Mesenchymal stem cell (in vitro differentiated cells and primary cell): ENCODE measurements at regions not wholly inside any gene's neighbourhood (a gene's known extent, or its start where the extent isn't known, plus 50 kb on each side); places are given as distances from the start of the nearest gene placed in this dataset.

ENCODE experiments used
- DNase-seq: peaks from one replicate; pipeline ENCODE4 v3.0.0-alpha.2; 2013
- H2AFZ ChIP-seq: one replicate; pipeline ENCODE4 v1.6.1; 2013; ENCODE audit warnings: low read depth, mild to moderate bottlenecking, control low read depth, inconsistent platforms, low read length, moderate library complexity
- H2AK5ac ChIP-seq: 2 replicates; pipeline ENCODE4 v1.6.1; 2013; ENCODE audit warnings: low read length, moderate library complexity, mild to moderate bottlenecking, inconsistent platforms; ENCODE audit not compliant: severe bottlenecking
- H2BK120ac ChIP-seq: one replicate; pipeline ENCODE4 v1.6.1; 2013; ENCODE audit warnings: low read depth, mild to moderate bottlenecking, inconsistent platforms, low read length, moderate library complexity
- H2BK12ac ChIP-seq, 2 experiments: one replicate each; pipeline ENCODE4 v1.6.1; 2013; ENCODE audit warnings: inconsistent platforms in 2 of 2, low read length in 2 of 2, mild to moderate bottlenecking in 2 of 2, moderate library complexity in 2 of 2, control low read depth in 1 of 2
- H2BK15ac ChIP-seq: one replicate; pipeline ENCODE4 v1.6.1; 2013; ENCODE audit warnings: mild to moderate bottlenecking, low read depth, inconsistent platforms; ENCODE audit not compliant: poor library complexity, severe bottlenecking
- H2BK5ac ChIP-seq: 2 replicates; pipeline ENCODE4 v1.6.1; 2013; ENCODE audit warnings: low read depth, mild to moderate bottlenecking, low read length, control low read depth, inconsistent platforms; ENCODE audit not compliant: poor library complexity, severe bottlenecking
- H3K14ac ChIP-seq, 2 experiments: one replicate each; pipeline ENCODE4 v1.6.1; 2013; ENCODE audit warnings: inconsistent platforms in 2 of 2, low read length in 2 of 2, control low read depth in 1 of 2, mild to moderate bottlenecking in 1 of 2, moderate library complexity in 1 of 2
- H3K18ac ChIP-seq, 2 experiments: one replicate each; pipeline ENCODE4 v1.6.1; 2013; ENCODE audit warnings: inconsistent platforms in 2 of 2, low read length in 2 of 2, control low read depth in 1 of 2, low read depth in 1 of 2, mild to moderate bottlenecking in 1 of 2
- H3K23ac ChIP-seq, 2 experiments: one replicate each; pipeline ENCODE4 v1.6.1; 2013; ENCODE audit warnings: inconsistent platforms in 2 of 2, low read length in 2 of 2, mild to moderate bottlenecking in 2 of 2, moderate library complexity in 2 of 2, control low read depth in 1 of 2
- H3K27ac ChIP-seq: 2 replicates; pipeline ENCODE4 v1.5.1; 2013; ENCODE audit warnings: mild to moderate bottlenecking, moderate library complexity, low read length, control low read depth, inconsistent platforms; ENCODE audit not compliant: poor library complexity, severe bottlenecking
- H3K27me3 ChIP-seq, 2 experiments: 2 replicates each; pipeline versions ENCODE4 v1.6.1 to v1.7.0; 2013; ENCODE audit warnings: low read length in 2 of 2, mild to moderate bottlenecking in 2 of 2, moderate library complexity in 2 of 2, control low read depth in 1 of 2, inconsistent platforms in 1 of 2; ENCODE audit not compliant: control insufficient read depth in 1 of 2, insufficient read depth in 1 of 2
- H3K36me3 ChIP-seq, 2 experiments: 2 replicates each; pipeline versions ENCODE4 v1.6.1 to v1.7.0; 2013; ENCODE audit warnings: low read length in 2 of 2, control low read depth in 1 of 2, inconsistent platforms in 1 of 2, low read depth in 1 of 2, mild to moderate bottlenecking in 1 of 2; ENCODE audit not compliant: insufficient read depth in 2 of 2, control insufficient read depth in 1 of 2
- H3K4ac ChIP-seq, 2 experiments: one replicate each; pipeline ENCODE4 v1.6.1; 2013; ENCODE audit warnings: inconsistent platforms in 2 of 2, low read length in 2 of 2, mild to moderate bottlenecking in 2 of 2, moderate library complexity in 2 of 2, control low read depth in 1 of 2, low read depth in 1 of 2
- H3K4me1 ChIP-seq: 2 replicates; pipeline ENCODE4 v1.6.1; 2013; ENCODE audit warnings: low read depth, low read length, control low read depth; ENCODE audit not compliant: control insufficient read depth, insufficient read depth
- H3K4me2 ChIP-seq: 2 replicates; pipeline ENCODE4 v1.6.1; 2013; ENCODE audit warnings: low read length, mild to moderate bottlenecking, inconsistent platforms; ENCODE audit not compliant: poor library complexity, severe bottlenecking
- H3K4me3 ChIP-seq, 2 experiments: 2 replicates each; pipeline versions ENCODE4 v1.5.1 to v1.7.0; 2013; ENCODE audit warnings: low read length in 2 of 2, mild to moderate bottlenecking in 2 of 2, control low read depth in 1 of 2, low read depth in 1 of 2; ENCODE audit not compliant: insufficient read depth in 1 of 2
- H3K79me1 ChIP-seq: replicated peaks from 2 replicates; pipeline ENCODE4 v1.6.1; 2013; ENCODE audit warnings: mild to moderate bottlenecking, control low read depth, low read length, inconsistent platforms; ENCODE audit not compliant: poor library complexity, severe bottlenecking
- H3K9ac ChIP-seq: 2 replicates; pipeline ENCODE4 v1.7.0; 2013; ENCODE audit warnings: mild to moderate bottlenecking, low read length, moderate library complexity
- H3K9me3 ChIP-seq: 2 replicates; pipeline ENCODE4 v1.7.0; 2013; ENCODE audit warnings: mild to moderate bottlenecking, low read length; ENCODE audit not compliant: control insufficient read depth
- H4K8ac ChIP-seq: one replicate; pipeline ENCODE4 v1.6.1; 2013; ENCODE audit warnings: inconsistent platforms, mild to moderate bottlenecking, low read length, moderate library complexity
- H4K91ac ChIP-seq: one replicate; pipeline ENCODE4 v1.6.1; 2013; ENCODE audit warnings: mild to moderate bottlenecking, low read length, inconsistent platforms
- WGBS: methylation state at CpG from one replicate; pipeline ENCODE4 v1.1.7; 2013; ENCODE audit warnings: mixed read lengths; 5-methylcytosine and 5-hydroxymethylcytosine counted together

- H2BK12ac ChIP-seq: no peak overlapping the region
- no peak overlapping the region for H3K18ac ChIP-seq
- no peak overlapping the region for H3K23ac ChIP-seq
- no peak overlapping the region for H3K4me3 ChIP-seq
- no peaks in the 10 kb centered on the region for H3K4me1 ChIP-seq
- WGBS: 93% methylated on average over 7 of the region's 9 CpGs
- DNase-seq: no peak
- no peak overlapping the region for H2BK15ac ChIP-seq
- no peak overlapping the region for H2AFZ ChIP-seq
- H3K27me3 ChIP-seq: no peaks in the 10 kb centered on the region
- no peak overlapping the region for H3K14ac ChIP-seq
- H2BK5ac ChIP-seq: no peak overlapping the region
- H3K36me3 ChIP-seq: no peaks in the 10 kb centered on the region
- no peak overlapping the region for H3K4ac ChIP-seq
- H2AK5ac ChIP-seq: no peak overlapping the region
- no peak overlapping the region for H3K4me2 ChIP-seq
- H2BK120ac ChIP-seq: no peak overlapping the region
- no peak overlapping the region for H3K9ac ChIP-seq
- no peak overlapping the region for H3K27ac ChIP-seq
- no peaks in the 10 kb centered on the region for H3K79me1 ChIP-seq
- H3K9me3 ChIP-seq: no peaks in the 10 kb centered on the region
- no peak overlapping the region for H4K8ac ChIP-seq
- H4K91ac ChIP-seq: no peak overlapping the region
Measured at GRCh38 chr9:78149702-78150291, 86.1 kb upstream of the CEP78 start.

- no peak overlapping the region for H2AK5ac ChIP-seq
- no peak overlapping the region for H3K14ac ChIP-seq
- no peak overlapping the region for H3K4me3 ChIP-seq
- H3K9ac ChIP-seq: no peak overlapping the region
- no peaks in the 10 kb centered on the region for H3K36me3 ChIP-seq
- H3K4ac ChIP-seq: no peak overlapping the region
- no peak overlapping the region for H4K91ac ChIP-seq
- H2BK15ac ChIP-seq: no peak overlapping the region
- H3K27ac ChIP-seq: no peak overlapping the region
- H2AFZ ChIP-seq: no peak overlapping the region
- H3K27me3 ChIP-seq: no peaks in the 10 kb centered on the region
- H4K8ac ChIP-seq: no peak overlapping the region
- H3K18ac ChIP-seq: no peak overlapping the region
- no peak overlapping the region for H2BK12ac ChIP-seq
- H3K9me3 ChIP-seq: peaks cover 12% of the 10 kb centered on the region
- H2BK120ac ChIP-seq: no peak overlapping the region
- no peaks in the 10 kb centered on the region for H3K79me1 ChIP-seq
- H3K23ac ChIP-seq: no peak overlapping the region
- DNase-seq: no peak
- H2BK5ac ChIP-seq: no peak overlapping the region
- no peaks in the 10 kb centered on the region for H3K4me1 ChIP-seq
- H3K4me2 ChIP-seq: no peak overlapping the region
Measured at GRCh38 chr9:78146241-78146640, 89.6 kb upstream of the CEP78 start.

- DNase-seq: no peak
- 77% methylated on average over 3 of the region's 3 CpGs for WGBS
Measured at GRCh38 chr9:78144663-78145377, 91.1 kb upstream of the CEP78 start.

GRCh38 chr9:78144008-78144381, 91.9 kb upstream of the CEP78 start:
- 100% methylated on average over 1 of the region's 1 CpG for WGBS
- no peak overlapping the region for H3K4ac ChIP-seq

More at GRCh38 chr9:78144663-78145377, 91.1 kb upstream of the CEP78 start:
- Histone ChIP-seq H3K4me3 (no peak overlapping the region), H4K91ac (no peak overlapping the region), H3K9me3 (peaks cover 12% of the 10 kb centered on the region), H3K9ac (no peak overlapping the region), H4K8ac (no peak overlapping the region), H2AFZ (no peak overlapping the region), H3K27me3 (no peaks in the 10 kb centered on the region), H2BK15ac (no peak overlapping the region), H3K36me3 (no peaks in the 10 kb centered on the region), H3K4ac (no peak overlapping the region), H2AK5ac (no peak overlapping the region), H3K27ac (no peak overlapping the region), H3K4me1 (no peaks in the 10 kb centered on the region), H3K18ac (no peak overlapping the region), H3K23ac (no peak overlapping the region), H3K14ac (no peak overlapping the region), H3K79me1 (no peaks in the 10 kb centered on the region), H3K4me2 (no peak overlapping the region), H2BK120ac (no peak overlapping the region), H2BK5ac (no peak overlapping the region), H2BK12ac (no peak overlapping the region)

More at GRCh38 chr9:78144008-78144381, 91.9 kb upstream of the CEP78 start:
- Histone ChIP-seq H3K18ac (no peak overlapping the region), H3K9ac (no peak overlapping the region), H3K27me3 (no peaks in the 10 kb centered on the region), H3K23ac (no peak overlapping the region), H2BK120ac (no peak overlapping the region), H3K36me3 (no peaks in the 10 kb centered on the region), H3K4me1 (no peaks in the 10 kb centered on the region), H3K27ac (no peak overlapping the region), H3K4me3 (no peak overlapping the region), H2AK5ac (no peak overlapping the region), H4K91ac (no peak overlapping the region), H3K14ac (no peak overlapping the region), H2AFZ (no peak overlapping the region), H2BK15ac (no peak overlapping the region), H2BK5ac (no peak overlapping the region), H3K79me1 (no peaks in the 10 kb centered on the region), H2BK12ac (no peak overlapping the region), H4K8ac (no peak overlapping the region), H3K9me3 (peaks cover 12% of the 10 kb centered on the region), H3K4me2 (no peak overlapping the region)
- no peak for DNase-seq
